D721Med (cell line): ENCODE measurements at regions not wholly inside any gene's neighbourhood (a gene's known extent, or its start where the extent isn't known, plus 50 kb on each side); places are given as distances from the start of the nearest gene placed in this dataset.
"Not testable (repeated sequence)": the region's sequence is repeated elsewhere in the genome, so short reads cannot be mapped to it uniquely, and the experiment has no call there.

ENCODE experiments used
- DNase-seq: peaks from one replicate; pipeline ENCODE4 v3.0.0; 2011; ENCODE audit warnings: low spot score; ENCODE audit not compliant: insufficient read length
- FAIRE-seq: peaks from 2 replicates; lab custom pipeline; 2011; peaks lifted over from hg19 to GRCh38; lab: Jason Lieb, UNC
- TF ChIP-seq, protein P1 (sequence below): IDR thresholded peaks from 2 replicates; pipeline ENCODE4 v1.5.1; 2012; ENCODE audit warnings: mild to moderate bottlenecking, control low read depth; ENCODE audit not compliant: insufficient read depth; ENCODE audit errors: missing control alignments

DNA sequence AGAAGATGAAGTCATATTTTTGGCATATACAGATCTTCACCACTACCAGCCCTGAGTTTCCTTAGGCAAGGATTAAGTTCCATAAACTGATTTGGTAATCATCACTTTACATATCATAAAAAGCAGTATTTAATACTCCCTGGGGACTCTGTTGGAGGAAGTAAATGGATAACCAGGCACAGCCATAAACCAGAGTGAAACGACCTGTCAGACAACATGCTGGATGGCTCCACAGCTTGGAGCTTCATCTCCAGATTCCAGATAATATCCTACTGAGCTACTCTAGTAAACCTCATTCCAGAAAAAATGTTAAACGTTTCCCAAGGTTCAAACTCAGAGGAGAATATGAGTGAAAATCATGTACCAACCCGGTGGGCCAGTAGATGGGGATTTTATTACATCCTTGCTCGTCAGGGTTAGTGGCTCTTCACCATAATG, 109.2 kb downstream of the BASP1 start:
- DNase-seq (no peak), FAIRE-seq (no peak)
- TF ChIP-seq, protein P1, sequence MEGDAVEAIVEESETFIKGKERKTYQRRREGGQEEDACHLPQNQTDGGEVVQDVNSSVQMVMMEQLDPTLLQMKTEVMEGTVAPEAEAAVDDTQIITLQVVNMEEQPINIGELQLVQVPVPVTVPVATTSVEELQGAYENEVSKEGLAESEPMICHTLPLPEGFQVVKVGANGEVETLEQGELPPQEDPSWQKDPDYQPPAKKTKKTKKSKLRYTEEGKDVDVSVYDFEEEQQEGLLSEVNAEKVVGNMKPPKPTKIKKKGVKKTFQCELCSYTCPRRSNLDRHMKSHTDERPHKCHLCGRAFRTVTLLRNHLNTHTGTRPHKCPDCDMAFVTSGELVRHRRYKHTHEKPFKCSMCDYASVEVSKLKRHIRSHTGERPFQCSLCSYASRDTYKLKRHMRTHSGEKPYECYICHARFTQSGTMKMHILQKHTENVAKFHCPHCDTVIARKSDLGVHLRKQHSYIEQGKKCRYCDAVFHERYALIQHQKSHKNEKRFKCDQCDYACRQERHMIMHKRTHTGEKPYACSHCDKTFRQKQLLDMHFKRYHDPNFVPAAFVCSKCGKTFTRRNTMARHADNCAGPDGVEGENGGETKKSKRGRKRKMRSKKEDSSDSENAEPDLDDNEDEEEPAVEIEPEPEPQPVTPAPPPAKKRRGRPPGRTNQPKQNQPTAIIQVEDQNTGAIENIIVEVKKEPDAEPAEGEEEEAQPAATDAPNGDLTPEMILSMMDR = no peak

DNA sequence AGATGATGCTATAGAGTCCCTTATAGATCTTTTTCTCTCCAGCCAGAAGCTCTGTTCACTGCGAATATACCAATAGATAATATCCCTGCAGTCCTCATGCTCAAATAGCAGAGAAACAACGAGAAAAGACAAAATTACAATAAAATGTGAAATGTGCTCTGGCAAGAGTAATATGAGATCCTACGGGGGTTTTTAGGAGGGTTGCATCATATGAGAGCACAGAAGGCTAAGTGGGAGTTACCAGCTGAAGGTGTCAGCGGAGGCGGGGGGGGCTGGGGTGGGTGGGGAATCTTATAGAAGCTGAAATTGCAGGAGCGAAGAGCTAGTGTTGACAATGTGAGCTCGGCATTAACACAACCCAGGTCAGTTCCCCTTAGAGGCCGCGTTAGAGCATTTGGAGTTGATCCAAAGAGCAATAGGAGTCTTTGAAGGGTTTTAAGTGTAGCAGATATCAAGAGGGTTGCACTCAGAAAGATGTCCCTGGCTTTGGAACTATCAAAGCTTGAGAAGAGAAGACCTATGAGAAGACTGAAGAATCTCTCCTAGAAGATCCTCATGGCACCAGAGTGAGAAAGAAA, 109.7 kb downstream of the BASP1 start:
- no peak for DNase-seq
- TF ChIP-seq, protein P1 = no peak
- no peak for FAIRE-seq

DNA sequence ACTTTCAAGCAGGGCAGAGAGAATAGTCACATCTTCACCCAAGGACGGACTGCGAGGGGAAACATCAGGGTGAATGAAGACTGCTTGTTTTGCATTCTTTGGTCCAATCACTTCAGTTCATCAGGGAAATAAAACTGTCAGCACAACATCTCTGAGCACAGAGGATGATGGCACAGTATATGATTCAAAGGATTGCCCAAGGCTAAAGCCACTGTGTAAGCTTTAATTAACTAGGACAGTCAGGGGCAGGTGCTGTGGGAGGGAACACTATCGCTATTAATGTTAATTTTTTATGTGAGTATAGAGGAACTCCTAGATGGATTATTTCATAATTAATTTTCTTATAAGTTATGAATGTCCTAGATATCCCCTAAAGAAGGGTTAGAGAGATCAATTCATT, 112.1 kb downstream of the BASP1 start:
- TF ChIP-seq, protein P1 = no peak
- FAIRE-seq = no peak
- DNase-seq = no peak

DNA sequence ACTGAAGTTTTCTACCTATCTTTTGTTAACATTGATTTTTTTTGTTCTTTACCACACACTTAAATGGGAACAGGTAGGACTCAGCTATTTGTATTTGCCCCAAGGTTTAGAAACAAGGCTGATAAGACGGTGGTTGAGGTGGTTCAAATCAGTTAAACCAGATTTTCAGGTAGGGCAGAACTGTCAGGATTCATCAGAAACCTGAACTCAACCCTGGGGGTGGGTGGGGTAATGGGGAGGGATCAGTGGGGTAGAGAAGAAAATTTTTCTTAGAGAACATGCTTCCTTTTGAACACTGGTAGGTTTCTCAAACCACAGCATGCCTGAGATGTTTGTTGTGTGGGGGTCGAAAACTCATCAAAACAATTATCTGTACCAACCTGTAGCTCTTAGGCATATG, 113.0 kb downstream of the BASP1 start:
- DNase-seq (no peak), FAIRE-seq (no peak)
- TF ChIP-seq, protein P1 = no peak

DNA sequence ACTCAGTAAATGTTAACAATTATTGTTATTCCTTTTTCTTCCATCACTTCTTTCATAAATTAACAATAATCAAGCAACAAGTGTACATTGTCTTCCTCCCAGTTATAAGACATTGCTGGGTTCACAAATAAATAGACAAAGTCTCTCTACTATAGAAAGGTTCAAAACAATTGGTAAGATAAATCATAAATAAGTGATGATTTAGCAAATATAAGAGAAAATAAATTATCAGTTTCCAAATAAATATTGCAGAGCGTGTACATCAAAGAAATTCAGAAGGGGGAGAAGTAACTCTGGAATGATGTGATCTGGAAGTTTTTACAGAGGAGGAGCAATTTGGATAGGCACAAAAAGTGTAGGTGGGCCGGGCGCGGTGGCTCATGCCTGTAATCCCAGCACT, 114.2 kb downstream of the BASP1 start:
- FAIRE-seq = no peak
- no peak for DNase-seq

DNA sequence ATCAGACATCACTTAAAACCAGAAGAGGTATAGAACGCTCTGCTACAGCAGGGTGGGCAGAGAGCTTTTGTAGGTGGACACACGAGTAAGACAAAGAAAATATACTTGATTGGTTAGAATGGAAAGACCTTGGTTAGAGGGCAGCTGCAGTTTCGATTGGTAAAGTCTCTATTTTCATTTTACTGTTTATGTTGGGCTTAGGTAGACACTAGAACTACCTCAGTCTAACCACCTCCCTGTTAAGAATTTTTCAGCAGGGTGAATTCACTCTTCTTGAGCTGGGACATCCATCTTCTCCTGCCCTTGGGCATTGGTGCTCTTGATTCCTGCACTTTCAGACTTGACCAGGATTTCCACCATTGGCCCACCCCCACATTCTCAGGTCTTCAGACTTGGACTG, 116.3 kb downstream of the BASP1 start:
- TF ChIP-seq, protein P1 = no peak
- DNase-seq = no peak
- FAIRE-seq = no peak

More for the DNA sequence above, 114.2 kb downstream of the BASP1 start:
- TF ChIP-seq, protein P1 = no peak

DNA sequence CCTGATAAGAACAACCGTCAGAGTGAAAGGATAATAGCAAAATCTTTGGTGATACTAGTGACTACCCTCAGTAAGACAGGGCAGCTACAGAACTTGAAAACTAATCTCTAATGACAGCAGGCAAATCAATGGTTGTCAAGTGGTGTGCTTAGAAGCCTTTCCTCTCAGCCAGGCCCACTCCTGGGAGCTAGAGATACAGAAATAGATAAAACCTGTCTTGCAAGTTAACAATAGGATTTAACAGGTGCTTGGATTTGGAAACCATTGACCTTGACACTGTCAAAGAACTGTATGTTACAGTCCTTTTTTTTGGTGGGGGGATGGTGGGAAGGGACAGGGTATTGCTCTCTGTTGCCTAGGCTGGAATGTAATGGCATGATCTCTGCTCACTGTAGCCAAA, 118.6 kb downstream of the BASP1 start:
- TF ChIP-seq, protein P1 = no peak
- no peak for FAIRE-seq
- DNase-seq = no peak

DNA sequence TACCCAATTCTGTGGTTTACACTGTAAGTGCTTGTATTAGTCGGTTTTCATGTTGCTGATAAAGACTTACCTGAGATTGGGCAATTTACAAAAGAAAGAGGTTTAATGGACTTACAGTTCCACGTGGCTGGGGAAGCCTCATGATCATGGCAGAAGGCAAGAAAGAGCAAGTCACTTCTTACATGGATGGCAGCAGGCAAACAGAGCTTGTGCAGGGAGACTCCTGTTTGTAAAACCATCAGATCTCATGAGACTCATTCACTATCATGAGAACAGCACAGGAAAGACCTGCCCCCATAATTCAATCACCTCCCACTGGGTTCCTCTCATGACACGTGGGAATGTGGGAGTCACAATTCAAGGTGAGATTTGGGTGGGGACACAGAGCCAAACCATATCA, 119.3 kb downstream of the BASP1 start:
- FAIRE-seq, DNase-seq: not testable (repeated sequence)
